GM19239 (cell line): ENCODE measurements at regions not wholly inside any gene's neighbourhood (a gene's known extent, or its start where the extent isn't known, plus 50 kb on each side); places are given as distances from the start of the nearest gene placed in this dataset.

Experiments used
- DNase-seq: peaks from one replicate; pipeline ENCODE4 v3.0.0; 2011; ENCODE audit warnings: low spot score; ENCODE audit not compliant: insufficient read length
- FAIRE-seq: peaks from 2 replicates; lab custom pipeline; 2011; peaks lifted over from hg19 to GRCh38; lab: Jason Lieb, UNC

DNA sequence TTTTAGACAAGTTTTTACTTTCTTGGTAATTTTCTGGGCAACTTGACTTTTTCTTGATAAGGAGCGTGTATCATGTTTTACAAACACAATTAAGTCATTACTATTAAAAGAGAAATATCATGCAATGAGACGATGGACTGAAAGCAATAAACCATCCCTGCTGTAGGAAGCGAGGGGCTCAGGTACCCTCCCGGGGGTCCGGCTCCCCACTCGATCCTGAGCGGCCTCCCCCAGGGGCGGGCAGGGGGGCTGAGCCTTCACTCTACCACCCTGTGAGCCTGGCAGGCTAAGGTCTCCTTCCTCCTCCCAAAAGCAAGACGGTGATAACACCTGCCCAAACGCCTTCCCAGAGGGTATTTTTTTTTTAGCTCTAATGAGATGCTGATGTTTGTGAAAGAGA lies 51.8 kb upstream of the ADGRA1 start:
- DNase-seq (no peak), FAIRE-seq (no peak)

GRCh38 chr10:133034762-133035161 lies 53.0 kb upstream of the ADGRA1 start:
- FAIRE-seq (no peak), DNase-seq (no peak)

GRCh38 chr10:133034092-133034491 lies 53.6 kb upstream of the ADGRA1 start:
- no peak for FAIRE-seq
- DNase-seq = no peak

DNA sequence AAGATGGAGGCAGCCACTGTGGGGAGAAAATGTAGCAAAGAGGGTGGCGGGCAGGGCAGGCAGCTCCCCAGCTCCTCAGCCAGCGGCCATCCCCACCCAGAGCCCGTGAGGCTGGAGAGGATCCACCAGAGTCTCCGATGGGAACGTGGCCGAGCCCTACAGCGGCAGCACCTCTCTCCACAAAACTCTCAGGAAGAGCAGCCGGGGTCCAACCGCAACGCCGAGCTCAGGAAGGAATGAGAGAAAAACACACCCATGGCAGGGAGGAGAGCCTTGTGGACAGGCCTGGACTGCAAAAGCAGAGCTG lies 54.0 kb upstream of the ADGRA1 start:
- no peak for DNase-seq
- no peak for FAIRE-seq

- no peak for DNase-seq
- FAIRE-seq = no peak
Measured at GRCh38 chr10:133032976-133033741, 54.6 kb upstream of the ADGRA1 start.

- no peak for FAIRE-seq
Measured at GRCh38 chr10:133032231-133032630, 55.5 kb upstream of the ADGRA1 start.

GRCh38 chr10:133031541-133032125 lies 56.1 kb upstream of the ADGRA1 start:
- DNase-seq = no peak
- no peak for FAIRE-seq

More at GRCh38 chr10:133032231-133032630, 55.5 kb upstream of the ADGRA1 start:
- no peak for DNase-seq

GRCh38 chr10:133030781-133031180 lies 56.9 kb upstream of the ADGRA1 start:
- DNase-seq (no peak), FAIRE-seq (no peak)

DNA sequence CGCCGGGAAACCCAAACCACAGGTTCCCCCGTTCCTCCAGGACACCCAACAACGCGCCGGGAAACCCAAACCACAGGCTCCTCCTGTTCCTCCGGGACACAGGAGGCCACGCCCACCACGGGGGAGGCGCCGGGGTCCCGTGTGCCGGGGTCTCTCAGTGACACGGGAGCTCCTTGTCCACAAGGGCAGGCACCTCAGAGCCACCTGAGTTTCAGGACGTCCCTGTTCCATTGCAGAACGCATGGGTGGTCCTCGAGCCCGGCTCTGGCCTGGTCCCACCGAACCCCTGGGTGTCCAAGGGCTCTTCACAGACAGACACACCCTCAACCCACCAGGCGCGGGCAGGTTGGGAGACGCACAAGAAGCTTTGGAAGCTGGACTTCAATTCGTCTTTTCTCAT lies 57.6 kb upstream of the ADGRA1 start:
- no peak for FAIRE-seq
- DNase-seq = no peak

- FAIRE-seq (no peak), DNase-seq (no peak)
Measured at GRCh38 chr10:133028956-133029355, 58.8 kb upstream of the ADGRA1 start.

DNA sequence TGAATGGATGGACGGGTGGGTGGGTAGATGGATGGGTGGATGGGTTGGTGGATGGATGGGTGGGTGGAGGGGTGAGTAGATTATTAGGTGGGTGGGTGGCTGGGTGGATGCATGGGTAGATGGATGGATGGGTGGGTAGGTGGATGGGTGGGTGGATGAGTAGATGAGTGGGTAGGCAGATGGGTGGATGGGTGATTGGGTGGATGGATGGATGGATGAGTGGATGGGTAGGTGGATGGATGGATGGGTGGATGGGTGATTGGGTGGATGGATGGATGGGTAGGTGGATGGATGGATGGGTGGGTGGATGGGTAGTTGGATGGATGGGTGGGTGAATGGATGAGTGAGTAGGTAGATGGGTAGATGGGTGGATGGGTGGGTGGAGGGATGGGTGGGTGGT lies 59.6 kb upstream of the ADGRA1 start:
- FAIRE-seq (no peak), DNase-seq (no peak)

DNA sequence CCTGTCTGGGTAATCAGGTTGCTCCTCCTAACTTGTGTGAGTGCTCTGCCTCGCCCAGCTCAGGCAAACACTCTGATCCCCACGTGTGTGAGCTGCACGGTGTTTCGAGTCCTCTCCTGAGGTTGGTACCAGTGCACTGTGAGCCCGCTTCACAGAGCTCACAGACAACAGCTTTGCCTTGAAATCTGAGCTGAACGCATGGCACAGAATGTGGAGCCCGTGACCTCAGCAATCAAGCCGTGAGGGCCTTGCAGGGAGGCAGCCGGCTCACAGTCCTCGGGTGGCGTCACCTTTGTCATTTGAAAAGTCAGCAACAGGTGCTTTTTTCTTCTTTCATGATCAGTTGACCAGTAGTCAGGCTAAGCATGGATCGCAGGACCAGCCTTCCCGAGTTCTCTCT lies 60.2 kb upstream of the ADGRA1 start:
- DNase-seq = no peak
- FAIRE-seq = no peak

- FAIRE-seq = no peak
- DNase-seq = no peak
Measured at GRCh38 chr10:133026726-133027395, 60.9 kb upstream of the ADGRA1 start.

GRCh38 chr10:133026171-133026570 lies 61.6 kb upstream of the ADGRA1 start:
- no peak for FAIRE-seq
- DNase-seq = no peak

DNA sequence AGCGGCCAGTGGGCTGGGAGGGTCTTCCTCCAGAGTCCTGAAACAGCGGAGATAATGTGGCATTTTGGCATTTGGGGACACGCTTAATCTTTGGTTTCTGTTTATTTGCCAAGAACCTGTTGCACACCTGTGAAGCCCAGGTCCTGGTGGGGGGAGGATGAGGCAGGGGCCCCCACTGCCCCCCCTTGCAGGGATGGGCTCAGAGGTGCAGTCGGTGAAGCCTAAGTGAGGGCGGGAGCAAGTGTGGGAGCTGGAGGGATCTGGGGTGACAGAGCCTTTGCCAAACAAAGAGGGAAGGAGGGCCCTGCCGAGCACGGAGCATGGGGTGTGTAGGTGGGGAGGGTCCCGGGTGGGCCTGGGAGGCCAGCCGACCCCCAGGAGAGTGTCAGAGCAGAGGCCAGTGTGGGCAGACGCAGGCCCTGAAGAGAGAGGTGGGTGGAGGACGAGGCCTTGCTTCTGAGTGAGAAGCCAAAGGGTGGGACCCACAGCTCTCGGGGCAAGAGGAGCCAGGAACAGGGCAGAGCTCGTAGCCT lies 62.1 kb upstream of the ADGRA1 start:
- FAIRE-seq = no peak

DNA sequence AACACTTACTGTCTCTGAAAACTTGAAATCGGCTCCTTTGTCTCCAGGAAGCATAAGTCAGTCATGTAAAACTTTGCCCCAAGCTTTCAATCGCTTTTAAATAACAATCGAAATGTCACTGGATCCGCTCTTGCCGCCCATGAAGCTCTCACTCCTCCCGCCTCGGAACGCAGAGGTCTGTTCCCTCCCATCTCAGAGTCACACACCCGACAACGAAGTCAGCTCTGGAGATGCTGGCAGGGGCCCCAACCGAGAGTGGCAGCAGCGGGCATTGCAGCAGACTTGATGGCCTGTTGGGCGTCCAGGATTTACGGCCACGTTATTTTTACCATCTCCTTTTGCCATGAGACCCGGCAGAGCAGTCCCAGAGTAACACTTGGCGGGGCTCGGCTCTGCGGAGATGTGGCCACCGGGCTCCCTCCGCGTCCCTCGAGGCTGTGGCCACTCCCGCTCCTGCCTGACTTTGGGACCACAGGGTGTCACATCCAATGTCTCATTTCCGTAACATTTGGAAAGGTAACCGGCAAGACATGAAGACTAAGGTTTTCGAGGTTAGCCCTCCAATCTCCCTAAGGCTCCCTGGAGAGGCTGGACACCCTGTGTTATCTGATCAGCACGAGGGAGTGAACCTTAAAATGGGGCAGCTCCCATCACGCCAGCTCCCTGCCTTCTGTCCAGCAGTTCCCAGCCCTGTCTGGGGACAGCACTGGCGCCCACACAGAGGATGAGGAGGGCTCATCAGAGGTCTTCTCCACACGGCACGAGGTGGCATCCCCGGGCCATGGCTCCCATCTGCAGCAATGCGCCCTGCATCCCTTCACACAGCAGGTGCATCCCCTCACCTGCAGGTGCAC lies 62.8 kb upstream of the ADGRA1 start:
- FAIRE-seq = no peak
- DNase-seq = no peak

More for the DNA sequence above, 62.1 kb upstream of the ADGRA1 start:
- DNase-seq = no peak

GRCh38 chr10:133023216-133023843 lies 64.4 kb upstream of the ADGRA1 start:
- DNase-seq (no peak), FAIRE-seq (no peak)

GRCh38 chr10:133022776-133023100 lies 65.0 kb upstream of the ADGRA1 start:
- FAIRE-seq = no peak

DNA sequence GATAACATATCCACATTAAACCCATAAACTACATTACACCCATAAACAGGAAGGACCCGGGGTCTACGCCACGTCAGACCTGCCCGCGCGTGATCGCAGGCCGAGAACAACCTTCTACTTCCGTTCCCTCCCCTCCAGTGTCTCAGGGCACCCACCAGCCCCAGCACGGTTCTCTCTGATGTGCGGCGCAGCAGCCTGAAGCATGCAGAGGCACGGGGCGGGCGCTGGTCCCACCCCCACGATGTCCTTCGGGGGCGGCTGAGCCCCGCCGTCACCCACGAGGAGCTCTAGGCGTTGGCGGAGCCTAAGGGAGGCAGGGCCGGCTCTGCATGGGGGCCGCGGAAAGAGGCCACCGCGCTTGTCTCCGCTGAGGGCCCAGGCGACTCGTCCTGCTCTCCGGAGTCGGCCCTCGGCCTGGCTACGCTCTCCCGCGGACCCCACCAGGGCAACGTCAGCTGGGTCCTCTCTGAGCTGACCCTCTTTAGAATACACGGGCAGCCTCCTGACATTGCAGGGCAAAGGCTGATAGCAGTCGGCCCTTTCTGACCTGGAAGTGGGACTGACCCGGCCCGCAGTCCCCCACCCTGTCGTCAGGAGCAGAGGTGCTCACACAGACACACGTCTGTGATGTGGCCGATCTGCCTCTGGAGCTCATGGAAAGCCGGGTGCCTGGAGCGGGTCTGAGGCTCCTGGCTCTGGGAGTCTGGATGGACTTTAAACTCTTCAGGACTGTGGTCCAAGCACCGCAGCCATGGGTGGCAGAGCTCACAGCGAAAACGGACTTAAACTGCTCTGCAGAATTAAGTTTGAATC lies 65.6 kb upstream of the ADGRA1 start:
- DNase-seq (no peak), FAIRE-seq (no peak)

More at GRCh38 chr10:133022776-133023100, 65.0 kb upstream of the ADGRA1 start:
- no peak for DNase-seq
